H1 (cell line): ENCODE measurements at regions not wholly inside any gene's neighbourhood (a gene's known extent, or its start where the extent isn't known, plus 50 kb on each side); places are given as distances from the start of the nearest gene placed in this dataset.

ENCODE experiments used
- CHD2 ChIP-seq: IDR thresholded peaks from 2 replicates; pipeline ENCODE4 v1.6.1; 2012; ENCODE audit warnings: low read length, improper control_type of control experiment
- CTCF ChIP-seq, 3 experiments: IDR thresholded peaks; 1 replicate in 2 of 3; 2 replicates in 1 of 3; pipeline versions ENCODE4 v1.5.1 to v1.6.1; 2011; ENCODE audit warnings: low read length in 3 of 3, mild to moderate bottlenecking in 3 of 3, inconsistent platforms in 2 of 3, low read depth in 1 of 3, moderate library complexity in 1 of 3; ENCODE audit not compliant: insufficient read depth in 1 of 3; ENCODE audit errors: control extremely low read depth in 1 of 3
- EZH2 ChIP-seq: fragments of 200-600 bp; sonication (generic); IDR thresholded peaks from 2 replicates; pipeline ENCODE4 v1.7.1; 2012; ENCODE audit warnings: low read depth, mild to moderate bottlenecking, moderate library complexity, low read length, inconsistent platforms; ENCODE audit not compliant: severe bottlenecking
- HDAC6 ChIP-seq: IDR thresholded peaks from one replicate; pipeline ENCODE4 v1.7.1; 2012; ENCODE audit warnings: low read depth, mild to moderate bottlenecking, inconsistent platforms, low read length, moderate library complexity
- KDM1A ChIP-seq: fragments of 200-600, 300-600 bp; sonication (generic); IDR thresholded peaks from 2 replicates; pipeline ENCODE4 v1.7.1; 2016; ENCODE audit warnings: mild to moderate bottlenecking, low read length, borderline replicate concordance
- NRF1 ChIP-seq: IDR thresholded peaks from 2 replicates; pipeline ENCODE4 v1.6.1; 2011; ENCODE audit warnings: mild to moderate bottlenecking, low read depth, low read length, improper control_type of control experiment
- POLR2A ChIP-seq, 2 experiments: IDR thresholded peaks; 1 replicate in 1 of 2; 2 replicates in 1 of 2; pipeline ENCODE4 v1.6.1; 2011; ENCODE audit warnings: low read depth in 2 of 2, low read length in 2 of 2, mild to moderate bottlenecking in 2 of 2; ENCODE audit errors: control extremely low read depth in 1 of 2
- YY1 ChIP-seq: IDR thresholded peaks from 2 replicates; pipeline ENCODE4 v1.6.1; 2011; ENCODE audit warnings: low read depth, mild to moderate bottlenecking, low read length

GRCh38 chr4:115850799-115851509, 737.5 kb upstream of the NDST4 start:
- TF ChIP-seq CTCF (IDR thresholded peaks at IDR 0.05; ENCODE audit: control extremely low read depth in 1 of 3, insufficient read depth in 1 of 3, low read depth in 1 of 3, low read length in 3 of 3) (no peak), EZH2 (no peak), HDAC6 (no peak), YY1 (no peak), CHD2 (no peak), KDM1A (no peak), POLR2A (IDR thresholded peaks at IDR 0.05; ENCODE audit: control extremely low read depth in 1 of 2, low read depth in 2 of 2, low read length in 2 of 2) (no peak), NRF1 (no peak)
